Lower leg skin (tissue), 4 donors: ENCODE measurements at regions not wholly inside any gene's neighbourhood (a gene's known extent, or its start where the extent isn't known, plus 50 kb on each side); places are given as distances from the start of the nearest gene placed in this dataset.

ENCODE experiments used
- DNase-seq, 2 donors: peaks; one replicate each; pipeline ENCODE4 v3.0.0-alpha.2; 2019; ENCODE audit warnings: low spot score in 2 of 2
- H3K4me3 ChIP-seq: fragments of 200-600 bp; sonication (generic); 2 replicates; pipeline ENCODE4 v1.5.1; 2017; ENCODE audit warnings: mild to moderate bottlenecking, low read depth; ENCODE audit not compliant: poor library complexity, severe bottlenecking
- CTCF ChIP-seq, 3 donors: fragments of 450-650 bp; IDR thresholded peaks; one replicate each; pipeline ENCODE4 v1.5.1; 2016; ENCODE audit warnings: antibody characterized with exemption in 3 of 3, mild to moderate bottlenecking in 3 of 3, moderate library complexity in 2 of 3
- POLR2A ChIP-seq, 2 donors: fragments of 450-650 bp; IDR thresholded peaks; one replicate each; pipeline ENCODE4 v1.6.1; 2016 to 2017; ENCODE audit warnings: antibody characterized with exemption in 2 of 2, mild to moderate bottlenecking in 1 of 2, moderate library complexity in 1 of 2
- WGBS, 2 donors: methylation state at CpG; one replicate each; pipeline ENCODE4 v1.1.5; 2018; 5-methylcytosine and 5-hydroxymethylcytosine counted together
- intact Hi-C: fragments of 100-400 bp; cut with DNase I; formaldehyde crosslinking; loops from one replicate; pipeline ENCODE4 v1.15.0; 2023; ENCODE audit warnings: low total_unique reads

GRCh38 chr13:54216221-54216620 lies 1187.6 kb downstream of the OLFM4 start:
- intact Hi-C loops, result no loop called here
- TF ChIP-seq POLR2A (IDR thresholded peaks at IDR 0.05) (no peak), CTCF (IDR thresholded peaks at IDR 0.05) (no peak)
- 59 to 63% methylated on average over 2 of the region's 2 CpGs for WGBS, 2 donors

GRCh38 chr13:54226876-54227275 lies 1198.3 kb downstream of the OLFM4 start:
- 67 to 81% methylated on average over 1 of the region's 1 CpG for WGBS, 2 donors
- intact Hi-C loops, result no loop called here
- TF ChIP-seq CTCF (IDR thresholded peaks at IDR 0.05), result no peak
- TF ChIP-seq POLR2A (IDR thresholded peaks at IDR 0.05), result no peak
- no peak overlapping the region for H3K4me3 ChIP-seq
- DNase-seq, result no peak

More at GRCh38 chr13:54216221-54216620, 1187.6 kb downstream of the OLFM4 start:
- no peak for DNase-seq
- no peak overlapping the region for H3K4me3 ChIP-seq

GRCh38 chr13:54232700-54233099 lies 1204.1 kb downstream of the OLFM4 start:
- intact Hi-C loops, result no loop called here
- no peak overlapping the region for H3K4me3 ChIP-seq
- 53 to 61% methylated on average over 1 of the region's 1 CpG for WGBS, 2 donors
- DNase-seq, result no peak
- TF ChIP-seq POLR2A (IDR thresholded peaks at IDR 0.05) (no peak), CTCF (IDR thresholded peaks at IDR 0.05) (no peak)

- intact Hi-C loops, result no loop called here
- WGBS, 2 donors, result 84 to 88% methylated on average over 7 of the region's 7 CpGs
- no peak overlapping the region for H3K4me3 ChIP-seq
- no peak for DNase-seq
- no peak for TF ChIP-seq POLR2A (IDR thresholded peaks at IDR 0.05)
- TF ChIP-seq CTCF (IDR thresholded peaks at IDR 0.05), result no peak
Observed at GRCh38 chr13:54234607-54235006, 1206.0 kb downstream of the OLFM4 start.

- no peak for DNase-seq
- H3K4me3 ChIP-seq, result no peak overlapping the region
- TF ChIP-seq POLR2A (IDR thresholded peaks at IDR 0.05) (no peak), CTCF (IDR thresholded peaks at IDR 0.05) (no peak)
- intact Hi-C loops, result no loop called here
Observed at GRCh38 chr13:54241719-54242118, 1213.1 kb downstream of the OLFM4 start.

GRCh38 chr13:54248306-54248705 lies 1219.7 kb downstream of the OLFM4 start:
- DNase-seq, result no peak
- WGBS, 2 donors, result 61 to 63% methylated on average over 3 of the region's 3 CpGs
- no peak overlapping the region for H3K4me3 ChIP-seq
- intact Hi-C loops, result no loop called here
- TF ChIP-seq POLR2A (IDR thresholded peaks at IDR 0.05), result no peak
- TF ChIP-seq CTCF (IDR thresholded peaks at IDR 0.05), result no peak
